ENCODE measurements at regions not wholly inside any gene's neighbourhood (a gene's known extent, or its start where the extent isn't known, plus 50 kb on each side); places are given as distances from the start of the nearest gene placed in this dataset.

DNA sequence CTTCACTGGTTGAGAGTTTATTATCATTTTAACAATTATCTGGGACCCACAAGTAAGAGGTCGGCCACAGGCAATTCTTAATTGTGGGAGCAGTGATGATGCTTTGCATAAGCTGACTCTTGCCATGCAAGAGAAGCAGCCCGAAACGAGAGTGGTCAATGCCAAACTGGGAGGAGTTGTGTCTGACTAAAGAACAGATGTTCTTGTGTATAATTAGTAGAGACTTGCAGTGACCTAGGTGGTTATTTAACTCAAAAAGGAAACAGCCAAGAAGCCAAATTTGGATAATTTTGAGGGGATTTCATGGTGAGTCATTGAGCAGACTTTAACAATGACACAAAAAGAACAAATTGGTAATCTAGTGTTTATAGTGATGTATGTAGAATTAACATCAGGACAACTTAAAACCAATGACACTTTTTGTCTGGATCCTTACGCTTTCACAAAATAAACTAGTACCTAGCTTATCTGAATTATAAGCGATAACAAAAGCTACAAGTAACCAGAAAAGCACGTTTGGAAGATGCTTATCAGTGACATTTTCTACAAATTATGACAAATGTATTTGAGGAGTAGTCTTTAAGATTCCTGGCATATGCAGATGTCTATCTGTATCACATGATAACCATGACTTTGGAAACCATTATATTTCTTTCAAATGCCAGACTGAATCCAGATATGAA, 184.7 kb upstream of the DLGAP1 start:
- no peaks in the 10 kb centered on the region for H4K20me1 ChIP-seq (ENCODE audit: control insufficient read depth, insufficient read depth, low read length, poor library complexity, severe bottlenecking)
- H3K9me3 Mint-ChIP-seq (ENCODE audit: insufficient read depth), result peaks cover 2% of the 10 kb centered on the region
- no peaks in the 10 kb centered on the region for H3K79me2 ChIP-seq (ENCODE audit: control insufficient read depth, insufficient read depth, low read length)
- intact Hi-C loops (cut with micrococcal nuclease), result no loop called here
- no peak overlapping the region for H3K9ac ChIP-seq (ENCODE audit: low read length)
- no peak overlapping the region for H3K27ac ChIP-seq (ENCODE audit: low read length in 2 of 2)
- H3K4me3 Mint-ChIP-seq, result no peak overlapping the region
- WGBS (ENCODE audit: insufficient coverage), result no CpG with 5 or more reads among the region's 6 CpGs
- H3K4me3 ChIP-seq (ENCODE audit: control extremely low read depth in 1 of 5, extremely low read depth in 1 of 5, insufficient read depth in 1 of 5, low read depth in 2 of 5, low read length in 4 of 5), result no peak overlapping the region
- DNase-seq (no peak), ATAC-seq (ENCODE audit: low read depth) (no peak)
- H2AFZ ChIP-seq (ENCODE audit: insufficient read depth, low read depth, low read length, poor library complexity, severe bottlenecking), result no peak overlapping the region
- H3K27me3 Mint-ChIP-seq, result no peaks in the 10 kb centered on the region
- H3K36me3 ChIP-seq (replicated peaks in 1 of 2; ENCODE audit: control extremely low read depth in 1 of 2, control insufficient read depth in 1 of 2, extremely low read depth in 1 of 2, insufficient read depth in 2 of 2, low read length in 1 of 2), result no peaks in the 10 kb centered on the region
- TF ChIP-seq EZH2 (IDR thresholded peaks at IDR 0.05; ENCODE audit: borderline replicate concordance, insufficient read depth, low read depth, low read length, poor library complexity, severe bottlenecking) (no peak), CTCF (IDR thresholded peaks at IDR 0.05) (no peak)
- no peak overlapping the region for H3K4me2 ChIP-seq (replicated peaks; ENCODE audit: low read depth, low read length, poor library complexity, severe bottlenecking)
- ChIA-PET POLR2A (no interaction called here), CTCF (no interaction called here)
- H3K4me1 Mint-ChIP-seq, result no peaks in the 10 kb centered on the region
- no peaks in the 10 kb centered on the region for H3K4me1 ChIP-seq (ENCODE audit: control insufficient read depth in 2 of 2, insufficient read depth in 2 of 2, low read length in 2 of 2)
- H3K27me3 ChIP-seq (replicated peaks in 1 of 4; ENCODE audit: control extremely low read depth in 1 of 4, control insufficient read depth in 3 of 4, insufficient read depth in 4 of 4, low read length in 3 of 4), result no peaks in the 10 kb centered on the region
- no peak overlapping the region for H3K27ac Mint-ChIP-seq
- peaks cover 0 to 1% (median 0%) of the 10 kb centered on the region in 3 donors for H3K9me3 ChIP-seq (ENCODE audit: control extremely low read depth in 1 of 3, control insufficient read depth in 2 of 3, insufficient read depth in 1 of 3, low read length in 2 of 3)

GRCh38 chr18:4638680-4639079, 183.6 kb upstream of the DLGAP1 start:
- H3K27ac ChIP-seq (ENCODE audit: low read length in 2 of 2), result no peak overlapping the region
- no peak for ATAC-seq (ENCODE audit: low read depth)
- H3K27ac Mint-ChIP-seq, result no peak overlapping the region

More at GRCh38 chr18:4638680-4639079, 183.6 kb upstream of the DLGAP1 start:
- Histone ChIP-seq H3K4me3 (ENCODE audit: control extremely low read depth in 1 of 5, extremely low read depth in 1 of 5, insufficient read depth in 1 of 5, low read depth in 2 of 5, low read length in 4 of 5) (no peak overlapping the region), H3K79me2 (ENCODE audit: control insufficient read depth, insufficient read depth, low read length) (no peaks in the 10 kb centered on the region), H3K36me3 (replicated peaks in 1 of 2; ENCODE audit: control extremely low read depth in 1 of 2, control insufficient read depth in 1 of 2, extremely low read depth in 1 of 2, insufficient read depth in 2 of 2, low read length in 1 of 2) (no peaks in the 10 kb centered on the region), H3K4me2 (replicated peaks; ENCODE audit: low read depth, low read length, poor library complexity, severe bottlenecking) (no peak overlapping the region), H3K27me3 (replicated peaks in 1 of 4; ENCODE audit: control extremely low read depth in 1 of 4, control insufficient read depth in 3 of 4, insufficient read depth in 4 of 4, low read length in 3 of 4) (no peaks in the 10 kb centered on the region), H3K4me1 (ENCODE audit: control insufficient read depth in 2 of 2, insufficient read depth in 2 of 2, low read length in 2 of 2) (no peaks in the 10 kb centered on the region), H4K20me1 (ENCODE audit: control insufficient read depth, insufficient read depth, low read length, poor library complexity, severe bottlenecking) (no peaks in the 10 kb centered on the region), H2AFZ (ENCODE audit: insufficient read depth, low read depth, low read length, poor library complexity, severe bottlenecking) (no peak overlapping the region), H3K9me3 (ENCODE audit: control extremely low read depth in 1 of 3, control insufficient read depth in 2 of 3, insufficient read depth in 1 of 3, low read length in 2 of 3) (peaks cover 0 to 1% (median 0%) of the 10 kb centered on the region in 3 donors), H3K9ac (ENCODE audit: low read length) (no peak overlapping the region)
- Mint-ChIP-seq H3K4me1 (no peaks in the 10 kb centered on the region), H3K9me3 (ENCODE audit: insufficient read depth) (peaks cover 2% of the 10 kb centered on the region), H3K4me3 (no peak overlapping the region), H3K27me3 (no peaks in the 10 kb centered on the region)
- CTCF ChIA-PET, result no interaction called here
- POLR2A ChIA-PET, result no interaction called here
- TF ChIP-seq CTCF (IDR thresholded peaks at IDR 0.05), result no peak
- TF ChIP-seq EZH2 (IDR thresholded peaks at IDR 0.05; ENCODE audit: borderline replicate concordance, insufficient read depth, low read depth, low read length, poor library complexity, severe bottlenecking), result no peak
- DNase-seq, result no peak
- intact Hi-C loops (cut with micrococcal nuclease), result no loop called here
- WGBS (ENCODE audit: insufficient coverage), result 73% methylated on average over 3 of the region's 6 CpGs

Data from B cell (primary cell).